ENCODE measurements at regions not wholly inside any gene's neighbourhood (a gene's known extent, or its start where the extent isn't known, plus 50 kb on each side); places are given as distances from the start of the nearest gene placed in this dataset.
A peak's percentile ranks its signal among the peaks of the same experiment; 100 is the strongest.

DNA sequence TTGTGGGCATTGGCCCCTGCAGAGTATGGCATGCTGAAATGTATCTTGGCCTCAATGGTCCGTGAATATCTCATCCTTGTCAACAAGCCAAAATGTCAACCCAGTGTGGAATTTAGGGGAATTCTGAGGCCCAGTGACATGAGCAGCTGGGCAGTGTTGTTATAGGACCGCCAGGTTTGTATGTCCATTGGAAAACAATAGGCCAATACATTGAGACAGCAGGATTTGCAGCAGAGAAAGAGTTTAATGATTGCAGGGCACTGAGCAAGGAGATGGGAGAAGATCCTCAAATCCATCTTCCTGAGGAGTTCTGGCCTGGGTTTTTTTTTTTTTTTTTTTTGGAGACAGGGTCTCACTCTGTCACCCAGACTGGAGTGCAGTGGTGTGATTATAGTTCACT lies 95.7 kb upstream of the BAIAP2L1 start:
- POLR2A ChIA-PET: no interaction called here
- no peak for DNase-seq
- H3K9me3 Mint-ChIP-seq: peaks cover 13% of the 10 kb centered on the region
- no peak overlapping the region for H3K4me3 Mint-ChIP-seq
- no peaks in the 10 kb centered on the region for H3K27me3 Mint-ChIP-seq
- H3K27ac Mint-ChIP-seq: no peak overlapping the region
- no peaks in the 10 kb centered on the region for H3K36me3 Mint-ChIP-seq
- ATAC-seq (ENCODE audit: low read depth): no peak
- no peaks in the 10 kb centered on the region for H3K4me1 Mint-ChIP-seq

DNA sequence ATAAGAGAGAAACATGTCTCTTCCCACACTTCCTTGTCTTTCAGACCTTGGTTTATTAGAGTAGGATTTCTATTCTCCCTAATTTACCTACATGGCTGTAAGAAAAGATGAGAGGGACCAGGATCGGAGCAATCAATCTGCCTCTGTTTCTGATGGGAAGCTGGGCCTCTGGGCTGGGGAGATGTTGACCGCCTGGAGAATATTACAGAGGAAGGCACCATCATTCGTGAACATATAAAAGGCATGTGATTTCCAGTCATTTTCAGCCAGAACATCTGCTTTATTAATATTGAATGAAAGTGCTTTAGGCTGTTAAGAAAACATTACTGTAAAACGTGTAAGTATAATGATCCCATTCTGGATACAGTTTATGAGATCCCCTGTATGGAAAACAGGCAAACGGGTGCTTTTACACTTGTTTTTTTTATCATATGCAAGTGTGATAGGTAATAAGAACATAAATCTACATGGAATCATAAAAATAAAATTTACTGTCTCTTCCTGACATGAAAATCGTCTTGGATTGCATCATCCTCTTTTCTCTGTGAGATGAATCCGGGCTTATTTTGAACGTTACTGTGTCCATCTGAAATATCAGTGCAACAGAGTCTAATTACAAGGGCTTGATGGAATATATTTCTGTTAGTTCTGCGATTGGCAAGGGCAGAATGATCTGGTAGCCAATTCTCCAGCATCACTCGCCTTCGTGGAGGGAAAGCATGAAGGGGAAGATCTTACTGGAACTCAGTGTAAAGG lies 94.5 kb upstream of the BAIAP2L1 start:
- POLR2A ChIA-PET: no interaction called here
- no peaks in the 10 kb centered on the region for H3K36me3 Mint-ChIP-seq
- peaks cover 13% of the 10 kb centered on the region for H3K9me3 Mint-ChIP-seq
- no peaks in the 10 kb centered on the region for H3K4me1 Mint-ChIP-seq
- DNase-seq (no peak), ATAC-seq (ENCODE audit: low read depth) (no peak)
- no peaks in the 10 kb centered on the region for H3K27me3 Mint-ChIP-seq
- H3K4me3 Mint-ChIP-seq: no peak overlapping the region
- H3K27ac Mint-ChIP-seq: no peak overlapping the region

DNA sequence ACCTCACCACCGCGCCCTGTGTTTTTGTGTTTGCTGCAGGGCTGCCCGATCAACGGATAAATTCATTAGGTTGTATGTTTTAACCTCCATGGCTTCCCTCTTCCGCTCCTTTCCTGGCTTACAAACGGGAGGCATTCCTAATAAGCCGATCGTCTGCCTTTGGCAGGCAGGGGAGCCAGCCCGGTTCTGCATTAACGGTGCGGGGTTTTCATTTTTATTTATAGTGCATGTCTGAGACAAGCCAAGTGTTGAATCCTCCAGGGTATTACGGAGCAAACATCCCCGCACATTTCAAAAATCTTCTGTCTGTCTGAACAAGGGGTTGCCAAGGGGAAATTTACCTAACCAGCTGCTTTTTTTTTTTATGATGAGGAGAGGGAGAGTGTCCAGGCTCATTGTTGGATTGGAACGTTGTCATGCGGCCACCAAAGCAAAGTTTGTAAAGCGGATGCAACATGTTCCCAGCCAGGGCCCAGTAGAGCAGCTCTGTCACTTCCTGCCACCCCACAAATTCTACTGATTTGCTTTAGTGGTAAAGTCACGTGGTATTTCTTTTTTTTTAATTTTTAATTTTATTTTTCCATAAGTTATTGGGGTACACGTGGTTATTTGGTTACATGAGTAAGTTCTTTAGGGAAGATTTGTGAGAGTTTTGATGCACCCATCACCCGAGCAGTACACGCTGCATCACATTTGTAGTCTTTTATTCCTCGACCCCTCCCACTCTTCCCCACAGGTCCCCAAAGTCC lies 92.3 kb upstream of the BAIAP2L1 start:
- no peak overlapping the region for H3K27ac Mint-ChIP-seq
- POLR2A ChIA-PET: no interaction called here
- DNase-seq (no peak), ATAC-seq (ENCODE audit: low read depth) (no peak)
- no peaks in the 10 kb centered on the region for H3K36me3 Mint-ChIP-seq
- no peaks in the 10 kb centered on the region for H3K27me3 Mint-ChIP-seq
- H3K4me3 Mint-ChIP-seq: no peak overlapping the region
- no peaks in the 10 kb centered on the region for H3K4me1 Mint-ChIP-seq
- peaks cover 10% of the 10 kb centered on the region for H3K9me3 Mint-ChIP-seq

GRCh38 chr7:98488167-98488566 lies 87.3 kb upstream of the BAIAP2L1 start:
- Mint-ChIP-seq H3K27me3 (no peaks in the 10 kb centered on the region), H3K4me3 (no peak overlapping the region), H3K27ac (no peak overlapping the region), H3K36me3 (no peaks in the 10 kb centered on the region), H3K9me3 (peaks cover 3% of the 10 kb centered on the region), H3K4me1 (no peaks in the 10 kb centered on the region)
- POLR2A ChIA-PET: no interaction called here
- DNase-seq (no peak), ATAC-seq (ENCODE audit: low read depth) (no peak)

GRCh38 chr7:98483964-98484545 lies 83.2 kb upstream of the BAIAP2L1 start:
- DNase-seq: no peak
- H3K4me1 Mint-ChIP-seq: no peaks in the 10 kb centered on the region
- no peaks in the 10 kb centered on the region for H3K27me3 Mint-ChIP-seq
- POLR2A ChIA-PET: no interaction called here
- no peak overlapping the region for H3K27ac Mint-ChIP-seq
- no peak overlapping the region for H3K4me3 Mint-ChIP-seq
- peaks cover 3% of the 10 kb centered on the region for H3K9me3 Mint-ChIP-seq
- no peak for ATAC-seq (ENCODE audit: low read depth)
- no peaks in the 10 kb centered on the region for H3K36me3 Mint-ChIP-seq

DNA sequence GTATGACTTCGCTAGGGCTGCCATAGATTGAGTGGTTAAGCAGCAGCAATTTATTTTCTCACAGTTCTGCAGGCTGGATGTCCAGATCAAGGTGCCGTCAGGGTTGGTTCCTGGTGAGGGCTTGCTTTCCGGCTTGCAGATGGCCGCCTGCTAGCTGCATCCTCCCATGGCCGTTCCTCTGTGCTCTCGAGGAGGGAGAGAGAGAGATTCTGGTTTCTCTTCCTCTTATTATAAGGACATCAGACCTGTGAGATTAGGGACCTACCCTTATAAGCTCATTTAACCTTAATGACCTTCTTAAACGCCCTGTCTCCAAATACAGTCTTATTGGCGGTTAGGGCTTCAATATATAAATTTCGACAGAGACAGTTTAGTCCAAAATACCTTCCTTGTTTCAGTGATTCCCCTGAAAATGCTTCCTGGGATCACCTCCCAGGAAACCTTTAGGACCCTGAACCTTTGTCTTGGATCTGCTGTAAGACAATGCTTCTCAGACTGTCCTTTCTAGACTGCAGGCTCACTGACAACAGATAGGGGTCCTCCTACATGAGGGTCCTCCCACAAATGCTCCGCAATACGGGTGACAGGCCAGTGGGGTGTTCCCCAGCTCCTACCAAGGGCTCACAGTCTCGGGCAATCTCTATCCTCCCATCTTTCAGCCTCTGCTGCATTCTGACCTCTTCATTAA lies 82.5 kb upstream of the BAIAP2L1 start:
- DNase-seq (no peak), ATAC-seq (ENCODE audit: low read depth) (no peak)
- H3K27me3 Mint-ChIP-seq: no peaks in the 10 kb centered on the region
- no peaks in the 10 kb centered on the region for H3K36me3 Mint-ChIP-seq
- H3K4me3 Mint-ChIP-seq: no peak overlapping the region
- no peaks in the 10 kb centered on the region for H3K4me1 Mint-ChIP-seq
- POLR2A ChIA-PET: no interaction called here
- H3K27ac Mint-ChIP-seq: no peak overlapping the region
- peaks cover 3% of the 10 kb centered on the region for H3K9me3 Mint-ChIP-seq

GRCh38 chr7:98479318-98479717 lies 78.4 kb upstream of the BAIAP2L1 start:
- no peak for ATAC-seq (ENCODE audit: low read depth)
- no peak for DNase-seq
- Mint-ChIP-seq H3K27ac (no peak overlapping the region), H3K4me3 (no peak overlapping the region), H3K27me3 (no peaks in the 10 kb centered on the region), H3K36me3 (no peaks in the 10 kb centered on the region), H3K9me3 (no peaks in the 10 kb centered on the region), H3K4me1 (no peaks in the 10 kb centered on the region)
- POLR2A ChIA-PET: no interaction called here

- no peak overlapping the region for H3K27ac Mint-ChIP-seq
- ATAC-seq (ENCODE audit: low read depth) (no peak), DNase-seq (no peak)
- no peaks in the 10 kb centered on the region for H3K36me3 Mint-ChIP-seq
- no peaks in the 10 kb centered on the region for H3K4me1 Mint-ChIP-seq
- H3K27me3 Mint-ChIP-seq: peaks cover 9% of the 10 kb centered on the region
- no peaks in the 10 kb centered on the region for H3K9me3 Mint-ChIP-seq
- POLR2A ChIA-PET: no interaction called here
- no peak overlapping the region for H3K4me3 Mint-ChIP-seq
Measured at GRCh38 chr7:98475352-98475751, 74.5 kb upstream of the BAIAP2L1 start.

- Mint-ChIP-seq H3K36me3 (no peaks in the 10 kb centered on the region), H3K27me3 (peaks cover 14% of the 10 kb centered on the region), H3K9me3 (no peaks in the 10 kb centered on the region), H3K4me1 (no peaks in the 10 kb centered on the region), H3K27ac (no peak overlapping the region), H3K4me3 (no peak overlapping the region)
- POLR2A ChIA-PET: no interaction called here
- no peak for DNase-seq
- no peak for ATAC-seq (ENCODE audit: low read depth)
Measured at GRCh38 chr7:98474558-98474957, 73.7 kb upstream of the BAIAP2L1 start.

DNA sequence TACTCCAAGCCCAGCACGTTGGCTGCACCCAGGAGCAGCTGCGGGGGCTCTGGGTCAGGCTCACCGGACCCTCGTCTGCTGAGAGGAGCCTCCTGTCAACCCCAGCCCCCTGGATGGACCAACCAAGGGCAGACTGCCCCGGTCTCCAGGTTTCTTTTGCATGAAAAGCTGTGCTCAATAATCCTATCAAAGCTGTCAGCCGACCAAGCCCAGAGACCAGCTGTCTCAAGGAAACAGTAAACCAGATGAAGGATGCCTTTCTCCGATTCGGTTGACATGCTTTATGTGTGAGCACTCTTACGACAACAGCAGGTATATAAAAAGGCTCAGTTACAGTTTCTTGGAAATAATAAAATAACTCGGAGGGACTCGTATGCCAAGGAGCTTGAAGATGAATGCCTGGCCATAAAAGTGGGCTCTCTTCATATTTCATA lies 71.6 kb upstream of the BAIAP2L1 start:
- POLR2A ChIA-PET: no interaction called here
- H3K9me3 Mint-ChIP-seq: no peaks in the 10 kb centered on the region
- H3K36me3 Mint-ChIP-seq: no peaks in the 10 kb centered on the region
- no peaks in the 10 kb centered on the region for H3K4me1 Mint-ChIP-seq
- H3K4me3 Mint-ChIP-seq: no peak overlapping the region
- H3K27ac Mint-ChIP-seq: no peak overlapping the region
- ATAC-seq (ENCODE audit: low read depth): no peak
- peaks cover 14% of the 10 kb centered on the region for H3K27me3 Mint-ChIP-seq
- no peak for DNase-seq

DNA sequence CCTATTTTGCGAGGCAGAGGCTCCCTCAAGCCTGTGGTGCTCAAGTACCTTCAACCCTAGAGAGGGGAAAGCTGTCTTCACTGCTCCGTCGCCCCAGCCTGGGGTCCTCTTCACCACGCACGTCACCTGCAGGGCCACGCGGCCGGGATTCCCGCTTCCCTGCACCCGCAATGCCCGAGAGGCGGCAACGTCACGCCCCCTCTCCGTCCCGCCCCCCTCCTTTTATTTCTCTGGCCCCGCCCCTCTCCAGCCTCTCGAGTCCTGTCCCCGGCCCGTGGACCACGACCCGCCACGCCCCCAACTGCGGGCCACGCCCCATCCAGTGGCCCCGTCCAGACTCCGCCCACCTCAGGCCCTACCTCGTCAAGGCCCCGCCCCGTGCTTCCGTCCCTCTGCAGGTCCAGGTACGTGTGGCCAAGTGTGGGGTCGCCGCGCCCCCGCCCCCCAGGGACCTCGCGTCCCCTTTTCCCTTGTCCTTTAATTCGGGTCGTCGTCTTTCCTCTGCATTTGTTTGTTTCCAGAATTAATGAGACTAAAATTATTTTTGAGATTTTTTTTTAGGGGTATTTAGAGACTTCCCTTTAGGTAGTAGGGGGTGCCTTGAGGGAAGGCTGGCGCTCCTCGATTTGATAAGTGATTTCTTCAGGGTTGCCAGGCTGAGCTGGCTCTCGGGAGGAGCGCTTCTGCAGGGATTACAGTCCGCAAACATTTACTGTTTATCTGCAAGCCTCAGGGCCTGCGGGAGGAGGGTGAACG lies 69.8 kb upstream of the BAIAP2L1 start:
- Mint-ChIP-seq H3K27ac (no peak overlapping the region), H3K36me3 (no peaks in the 10 kb centered on the region), H3K4me3 (no peak overlapping the region), H3K27me3 (peaks cover 14% of the 10 kb centered on the region), H3K4me1 (no peaks in the 10 kb centered on the region), H3K9me3 (no peaks in the 10 kb centered on the region)
- ATAC-seq (ENCODE audit: low read depth) (no peak), DNase-seq (peak; percentile 31)
- POLR2A ChIA-PET: no interaction called here

- Mint-ChIP-seq H3K4me3 (no peak overlapping the region), H3K27me3 (peaks cover 16% of the 10 kb centered on the region), H3K36me3 (no peaks in the 10 kb centered on the region), H3K9me3 (no peaks in the 10 kb centered on the region), H3K27ac (no peak overlapping the region), H3K4me1 (no peaks in the 10 kb centered on the region)
- POLR2A ChIA-PET: no interaction called here
- DNase-seq (no peak), ATAC-seq (ENCODE audit: low read depth) (no peak)
Measured at GRCh38 chr7:98469088-98469487, 68.2 kb upstream of the BAIAP2L1 start.

DNA sequence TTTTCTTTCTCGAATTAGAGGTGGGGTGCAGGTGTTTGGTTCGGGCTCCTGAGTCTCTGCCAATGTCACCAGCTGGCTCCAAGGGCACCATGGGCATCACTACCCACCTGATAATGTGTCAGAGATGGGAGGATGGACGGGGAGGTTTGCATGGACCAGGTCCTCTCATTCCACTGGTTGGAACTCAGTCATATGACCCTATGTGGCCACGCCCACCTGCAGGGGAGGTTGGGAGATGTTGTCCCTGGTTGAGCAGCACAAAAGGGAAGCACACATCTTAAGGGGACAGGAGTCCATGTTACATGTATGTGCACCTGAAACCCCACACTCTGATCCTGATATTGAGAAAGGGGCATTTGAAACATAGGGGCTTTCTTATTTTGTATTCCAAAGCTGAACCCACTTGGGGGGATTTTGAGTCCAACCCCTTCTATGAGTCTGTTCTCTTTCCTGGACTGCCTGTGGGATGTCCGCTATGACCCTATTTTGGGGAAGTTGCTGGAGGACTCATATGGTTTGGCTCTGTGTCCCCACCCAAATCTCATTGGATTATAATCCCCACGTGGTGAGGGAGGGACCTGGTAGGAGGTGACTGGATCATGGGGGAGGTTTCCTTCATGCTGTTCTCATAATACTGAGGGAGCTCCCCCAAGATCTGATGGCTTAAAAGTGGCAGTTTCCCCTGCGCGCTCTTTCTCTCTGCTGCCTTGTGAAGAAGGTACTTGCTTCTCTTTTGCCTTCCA lies 66.9 kb upstream of the BAIAP2L1 start:
- DNase-seq: no peak
- no peaks in the 10 kb centered on the region for H3K36me3 Mint-ChIP-seq
- H3K4me1 Mint-ChIP-seq: no peaks in the 10 kb centered on the region
- POLR2A ChIA-PET: no interaction called here
- peaks cover 16% of the 10 kb centered on the region for H3K27me3 Mint-ChIP-seq
- H3K9me3 Mint-ChIP-seq: no peaks in the 10 kb centered on the region
- no peak for ATAC-seq (ENCODE audit: low read depth)
- no peak overlapping the region for H3K27ac Mint-ChIP-seq
- no peak overlapping the region for H3K4me3 Mint-ChIP-seq
